K562 (cell line): ENCODE measurements at regions not wholly inside any gene's neighbourhood (a gene's known extent, or its start where the extent isn't known, plus 50 kb on each side); places are given as distances from the start of the nearest gene placed in this dataset.

ENCODE experiments used
- CREB3L1 ChIP-seq: fragments of 450-650 bp; IDR thresholded peaks from 2 replicates; pipeline ENCODE4 v1.6.1; 2014; ENCODE audit warnings: low read depth, mild to moderate bottlenecking, moderate library complexity, borderline replicate concordance
- GABPA ChIP-seq: fragments of 200-800 bp; sonication (Bioruptor generic); conservative IDR thresholded peaks from 2 replicates; pipeline ENCODE4 v1.6.1; 2016; ENCODE audit warnings: low read depth, missing genetic modification characterization, missing compliant biosample characterization
- PRDM10 ChIP-seq: fragments of 450-650 bp; IDR thresholded peaks from 2 replicates; pipeline ENCODE4 v1.6.1; 2018; ENCODE audit not compliant: partially characterized antibody
- RAD21 ChIP-seq, 2 experiments: fragments of 250-450 bp in 1 of 2; fragments of 450-650 bp in 1 of 2; sonication (Bioruptor Pico) in 1 of 2; formaldehyde crosslinking in 1 of 2; IDR thresholded peaks in 1 of 2; conservative IDR thresholded peaks in 1 of 2; 2 replicates each; pipeline versions ENCODE4 v1.4.0 to v1.8.0; 2020 to 2022; ENCODE audit warnings: mild to moderate bottlenecking in 2 of 2, moderate library complexity in 1 of 2
- SMC3 ChIP-seq: conservative IDR thresholded peaks from 2 replicates; pipeline ENCODE4 v1.6.1; 2011; ENCODE audit warnings: low read depth, low read length, improper control_type of control experiment; ENCODE audit not compliant: insufficient read depth
- ZBTB11 ChIP-seq, 3 experiments: fragments of 200-800 bp in 1 of 3; fragments of 250-450 bp in 1 of 3; fragments of 450-650 bp in 1 of 3; sonication (Bioruptor Pico) in 1 of 3; sonication (Bioruptor generic) in 1 of 3; formaldehyde crosslinking in 1 of 3; IDR thresholded peaks; 2 replicates each; pipeline versions ENCODE4 v1.6.1 to v1.8.0; 2016 to 2022; ENCODE audit warnings: mild to moderate bottlenecking in 2 of 3, missing genetic modification characterization in 2 of 3, missing compliant biosample characterization in 1 of 3, moderate library complexity in 1 of 3
- ZNF639 ChIP-seq, 2 experiments: fragments of 200-800 bp in 1 of 2; sonication (Bioruptor generic) in 1 of 2; sonication (generic) in 1 of 2; formaldehyde crosslinking in 1 of 2; IDR thresholded peaks in 1 of 2; conservative IDR thresholded peaks in 1 of 2; 2 replicates each; pipeline versions ENCODE4 v1.5.0 to v1.6.1; 2016 to 2020; ENCODE audit warnings: missing compliant biosample characterization in 1 of 2, missing genetic modification characterization in 1 of 2, missing genetic modification reagents in 1 of 2
- ZNF75A ChIP-seq: fragments of 450-650 bp; formaldehyde crosslinking; IDR thresholded peaks from 2 replicates; pipeline ENCODE4 v1.4.0; 2020; ENCODE audit warnings: mild to moderate bottlenecking

- TF ChIP-seq SMC3, result peak; percentile 43; the same call in 1 of the 2 replicates
- TF ChIP-seq ZNF639 (CRISPR knock-in tag; conservative IDR thresholded peaks at IDR 0.05 in 1 of 2, IDR thresholded peaks at IDR 0.05 in 1 of 2), result peak in 1 of 2 experiments; percentile 57; a peak in 1 of 4 replicates
- peak; percentile 74 for TF ChIP-seq ZNF75A (CRISPR knock-in tag)
- peak; percentile 38 for TF ChIP-seq PRDM10
- peak in 1 of 3 experiments; percentile 53; a peak in 1 of 6 replicates for TF ChIP-seq ZBTB11 (CRISPR knock-in tag; IDR thresholded peaks at IDR 0.05)
- TF ChIP-seq GABPA (tag), result 0 out of 2 replicates have a peak, but pooled peaks have one; percentile 52
- TF ChIP-seq CREB3L1, result no peak
- TF ChIP-seq RAD21 (CRISPR knock-in tag; conservative IDR thresholded peaks at IDR 0.05 in 1 of 2, IDR thresholded peaks at IDR 0.05 in 1 of 2), result peak; percentile 72
These were observed 160.7 kb downstream of the HHIPL2 start (continued) for GRCh38 chr1:222387007-222387814.
